Nephron progenitor cell (in vitro differentiated cells): ENCODE measurements at regions not wholly inside any gene's neighbourhood (a gene's known extent, or its start where the extent isn't known, plus 50 kb on each side); places are given as distances from the start of the nearest gene placed in this dataset.

Experiments
- DNase-seq: peaks from one replicate; pipeline ENCODE4 v3.0.0; 2021
- H3K27ac Mint-ChIP-seq: 2 replicates; pipeline ENCODE4 v1.8.0; 2021; ENCODE audit warnings: mild to moderate bottlenecking, moderate library complexity, mixed read lengths
- H3K27me3 Mint-ChIP-seq: 2 replicates; pipeline ENCODE4 v1.8.0; 2021; ENCODE audit warnings: mild to moderate bottlenecking, low read depth, mixed read lengths; ENCODE audit not compliant: poor library complexity
- H3K36me3 Mint-ChIP-seq: 2 replicates; pipeline ENCODE4 v1.8.0; 2021; ENCODE audit warnings: low read depth, mixed read lengths
- H3K4me1 Mint-ChIP-seq: 2 replicates; pipeline ENCODE4 v1.8.0; 2021; ENCODE audit warnings: mixed read lengths
- H3K4me3 Mint-ChIP-seq: 2 replicates; pipeline ENCODE4 v1.8.0; 2021; ENCODE audit warnings: mild to moderate bottlenecking, moderate library complexity, mixed read lengths
- H3K9me3 Mint-ChIP-seq: 2 replicates; pipeline ENCODE4 v1.8.0; 2021; ENCODE audit warnings: mild to moderate bottlenecking, moderate library complexity, mixed read lengths
- CTCF ChIP-seq: fragments of 200-600 bp; sonication (generic); IDR thresholded peaks from 2 replicates; pipeline ENCODE4 v1.5.0; 2021; ENCODE audit warnings: antibody characterized with exemption

GRCh38 chr15:25498835-25499234 lies 60.0 kb upstream of the UBE3A start:
- Mint-ChIP-seq H3K36me3 (no peaks in the 10 kb centered on the region), H3K27ac (no peak overlapping the region), H3K4me1 (no peaks in the 10 kb centered on the region), H3K4me3 (no peak overlapping the region), H3K9me3 (peaks cover 4% of the 10 kb centered on the region), H3K27me3 (peaks cover 3% of the 10 kb centered on the region)
- no peak for TF ChIP-seq CTCF
- no peak for DNase-seq

- Mint-ChIP-seq H3K9me3 (peaks cover 11% of the 10 kb centered on the region), H3K4me1 (no peaks in the 10 kb centered on the region), H3K27me3 (peaks cover 3% of the 10 kb centered on the region), H3K36me3 (no peaks in the 10 kb centered on the region), H3K4me3 (no peak overlapping the region), H3K27ac (no peak overlapping the region)
- TF ChIP-seq CTCF = no peak
- no peak for DNase-seq
Measured at GRCh38 chr15:25497934-25498333, 59.1 kb upstream of the UBE3A start.

GRCh38 chr15:25493823-25494526 lies 55.2 kb upstream of the UBE3A start:
- Mint-ChIP-seq H3K27ac (no peak overlapping the region), H3K27me3 (no peaks in the 10 kb centered on the region), H3K36me3 (no peaks in the 10 kb centered on the region)

GRCh38 chr15:25492315-25492714 lies 53.5 kb upstream of the UBE3A start:
- Mint-ChIP-seq H3K4me1 (no peaks in the 10 kb centered on the region), H3K27ac (no peak overlapping the region), H3K27me3 (no peaks in the 10 kb centered on the region), H3K4me3 (no peak overlapping the region), H3K36me3 (no peaks in the 10 kb centered on the region), H3K9me3 (peaks cover 32% of the 10 kb centered on the region)
- DNase-seq = no peak
- TF ChIP-seq CTCF = no peak

More at GRCh38 chr15:25493823-25494526, 55.2 kb upstream of the UBE3A start:
- no peak for TF ChIP-seq CTCF
- peaks cover 27% of the 10 kb centered on the region for H3K9me3 Mint-ChIP-seq
- H3K4me1 Mint-ChIP-seq = no peaks in the 10 kb centered on the region
- DNase-seq = no peak
- no peak overlapping the region for H3K4me3 Mint-ChIP-seq
